ENCODE measurements at regions not wholly inside any gene's neighbourhood (a gene's known extent, or its start where the extent isn't known, plus 50 kb on each side); places are given as distances from the start of the nearest gene placed in this dataset.

DNA sequence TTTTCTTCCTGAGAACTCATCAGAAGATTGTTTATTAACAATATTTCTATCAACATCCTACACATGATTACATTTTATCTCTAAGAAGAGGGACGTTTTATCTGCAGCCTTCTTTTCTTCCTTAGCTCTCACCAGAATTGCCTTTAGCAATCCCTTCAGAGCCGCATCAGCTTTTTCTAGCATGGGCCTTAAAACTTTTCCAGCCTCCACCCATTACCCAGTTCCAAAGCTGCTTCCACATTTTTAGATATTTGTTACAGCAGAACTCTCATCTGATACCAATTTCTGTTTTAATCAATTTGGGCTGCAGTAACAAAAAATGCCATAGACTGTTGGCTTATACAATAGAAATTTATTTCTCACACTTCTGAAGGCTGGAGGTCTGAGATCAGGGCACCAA is 281.5 kb downstream of the THBS2 start:
- Histone ChIP-seq H3K79me2 (ENCODE audit: insufficient read depth, low read depth) (no peaks in the 10 kb centered on the region), H3K4me3 (IDR thresholded peaks at IDR 0.05; ENCODE audit: insufficient read depth, low read depth, low read length) (no peak overlapping the region), H3K4me1 (ENCODE audit: low read depth, poor library complexity, severe bottlenecking) (no peaks in the 10 kb centered on the region), H2AFZ (ENCODE audit: low read depth) (no peak overlapping the region), H3K9ac (no peak overlapping the region), H3K4me2 (no peak overlapping the region), H3K36me3 (ENCODE audit: insufficient read depth) (no peaks in the 10 kb centered on the region), H3K27me3 (ENCODE audit: insufficient read depth, low read depth) (no peaks in the 10 kb centered on the region), H3K27ac (no peak overlapping the region), H4K20me1 (ENCODE audit: insufficient read depth) (no peaks in the 10 kb centered on the region)
- TF ChIP-seq, protein P1, sequence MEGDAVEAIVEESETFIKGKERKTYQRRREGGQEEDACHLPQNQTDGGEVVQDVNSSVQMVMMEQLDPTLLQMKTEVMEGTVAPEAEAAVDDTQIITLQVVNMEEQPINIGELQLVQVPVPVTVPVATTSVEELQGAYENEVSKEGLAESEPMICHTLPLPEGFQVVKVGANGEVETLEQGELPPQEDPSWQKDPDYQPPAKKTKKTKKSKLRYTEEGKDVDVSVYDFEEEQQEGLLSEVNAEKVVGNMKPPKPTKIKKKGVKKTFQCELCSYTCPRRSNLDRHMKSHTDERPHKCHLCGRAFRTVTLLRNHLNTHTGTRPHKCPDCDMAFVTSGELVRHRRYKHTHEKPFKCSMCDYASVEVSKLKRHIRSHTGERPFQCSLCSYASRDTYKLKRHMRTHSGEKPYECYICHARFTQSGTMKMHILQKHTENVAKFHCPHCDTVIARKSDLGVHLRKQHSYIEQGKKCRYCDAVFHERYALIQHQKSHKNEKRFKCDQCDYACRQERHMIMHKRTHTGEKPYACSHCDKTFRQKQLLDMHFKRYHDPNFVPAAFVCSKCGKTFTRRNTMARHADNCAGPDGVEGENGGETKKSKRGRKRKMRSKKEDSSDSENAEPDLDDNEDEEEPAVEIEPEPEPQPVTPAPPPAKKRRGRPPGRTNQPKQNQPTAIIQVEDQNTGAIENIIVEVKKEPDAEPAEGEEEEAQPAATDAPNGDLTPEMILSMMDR (conservative IDR thresholded peaks at IDR 0.05; ENCODE audit: low read depth, low read length): no peak

DNA sequence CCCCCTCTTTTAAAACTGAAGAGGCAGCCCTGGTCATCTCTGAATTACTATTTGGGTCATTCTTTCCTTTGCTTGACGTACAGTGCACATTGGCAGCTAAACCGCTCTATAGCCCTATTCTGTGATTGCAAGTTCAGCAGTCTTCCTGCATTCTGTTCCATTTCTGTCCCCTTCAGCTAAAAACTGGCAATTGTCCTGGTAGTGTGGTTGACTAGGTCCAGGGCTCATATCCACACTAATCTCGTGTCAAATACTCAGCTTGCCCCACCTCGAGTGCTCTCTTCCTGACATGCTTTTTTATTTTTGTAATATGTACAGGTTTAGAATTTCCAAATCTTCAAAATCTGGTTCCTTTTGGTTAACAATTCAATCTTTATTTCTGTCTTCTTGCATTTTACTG is 282.1 kb downstream of the THBS2 start:
- H3K27ac ChIP-seq: no peak overlapping the region

DNA sequence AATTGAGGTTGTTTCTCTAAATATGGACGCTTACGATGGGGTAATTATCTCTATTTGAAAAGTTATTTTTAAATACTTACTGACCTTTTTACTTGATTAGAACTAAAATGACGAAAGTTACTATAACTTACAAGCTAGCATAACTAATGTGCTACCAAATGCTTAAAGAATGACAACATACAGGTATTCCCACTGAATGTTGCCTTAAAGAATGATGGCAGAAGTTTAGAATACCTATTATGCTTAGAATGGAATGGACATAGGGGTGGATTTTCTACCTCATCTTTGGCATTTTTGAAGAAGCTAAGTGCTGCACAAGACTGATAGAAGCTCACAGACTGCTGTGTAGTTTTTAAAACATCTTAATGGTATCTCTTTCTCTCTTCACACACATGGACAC is 284.8 kb downstream of the THBS2 start:
- H3K9ac ChIP-seq: no peak overlapping the region
- H3K4me1 ChIP-seq (ENCODE audit: low read depth, poor library complexity, severe bottlenecking): no peaks in the 10 kb centered on the region
- no peak overlapping the region for H3K27ac ChIP-seq
- no peaks in the 10 kb centered on the region for H3K27me3 ChIP-seq (ENCODE audit: insufficient read depth, low read depth)
- H2AFZ ChIP-seq (ENCODE audit: low read depth): no peak overlapping the region
- H4K20me1 ChIP-seq (ENCODE audit: insufficient read depth): no peaks in the 10 kb centered on the region
- no peaks in the 10 kb centered on the region for H3K36me3 ChIP-seq (ENCODE audit: insufficient read depth)
- H3K79me2 ChIP-seq (ENCODE audit: insufficient read depth, low read depth): no peaks in the 10 kb centered on the region
- H3K4me3 ChIP-seq (IDR thresholded peaks at IDR 0.05; ENCODE audit: insufficient read depth, low read depth, low read length): no peak overlapping the region
- TF ChIP-seq, protein P1 (conservative IDR thresholded peaks at IDR 0.05; ENCODE audit: low read depth, low read length): no peak
- H3K4me2 ChIP-seq: no peak overlapping the region

More for the DNA sequence above, 282.1 kb downstream of the THBS2 start:
- Histone ChIP-seq H2AFZ (ENCODE audit: low read depth) (no peak overlapping the region), H3K79me2 (ENCODE audit: insufficient read depth, low read depth) (no peaks in the 10 kb centered on the region), H3K4me1 (ENCODE audit: low read depth, poor library complexity, severe bottlenecking) (no peaks in the 10 kb centered on the region), H3K4me3 (IDR thresholded peaks at IDR 0.05; ENCODE audit: insufficient read depth, low read depth, low read length) (no peak overlapping the region), H4K20me1 (ENCODE audit: insufficient read depth) (no peaks in the 10 kb centered on the region), H3K36me3 (ENCODE audit: insufficient read depth) (no peaks in the 10 kb centered on the region), H3K27me3 (ENCODE audit: insufficient read depth, low read depth) (no peaks in the 10 kb centered on the region), H3K4me2 (no peak overlapping the region), H3K9ac (no peak overlapping the region)
- TF ChIP-seq, protein P1 (conservative IDR thresholded peaks at IDR 0.05; ENCODE audit: low read depth, low read length): no peak

- Histone ChIP-seq H3K4me2 (no peak overlapping the region), H3K4me1 (ENCODE audit: low read depth, poor library complexity, severe bottlenecking) (no peaks in the 10 kb centered on the region), H2AFZ (ENCODE audit: low read depth) (no peak overlapping the region), H4K20me1 (ENCODE audit: insufficient read depth) (no peaks in the 10 kb centered on the region), H3K79me2 (ENCODE audit: insufficient read depth, low read depth) (no peaks in the 10 kb centered on the region), H3K27me3 (ENCODE audit: insufficient read depth, low read depth) (no peaks in the 10 kb centered on the region), H3K27ac (no peak overlapping the region), H3K36me3 (ENCODE audit: insufficient read depth) (no peaks in the 10 kb centered on the region), H3K4me3 (IDR thresholded peaks at IDR 0.05; ENCODE audit: insufficient read depth, low read depth, low read length) (no peak overlapping the region), H3K9ac (no peak overlapping the region)
- TF ChIP-seq, protein P1 (conservative IDR thresholded peaks at IDR 0.05; ENCODE audit: low read depth, low read length): no peak
These were observed 285.4 kb downstream of the THBS2 start for GRCh38 chr6:168968228-168968627.
